ENCODE measurements at regions not wholly inside any gene's neighbourhood (a gene's known extent, or its start where the extent isn't known, plus 50 kb on each side); places are given as distances from the start of the nearest gene placed in this dataset.

GRCh38 chr4:19195696-19196095, 1056.0 kb upstream of the SLIT2 start:
- H3K4me1 ChIP-seq = no peaks in the 10 kb centered on the region
- intact Hi-C loops (cut with DNase I) = no loop called here
- DNase-seq (no peak), FAIRE-seq (no peak), ATAC-seq (no peak)
- H3K9me3 ChIP-seq = no peaks in the 10 kb centered on the region
- H3K36me3 ChIP-seq = no peaks in the 10 kb centered on the region
- no peaks in the 10 kb centered on the region for H3K27me3 ChIP-seq
- TF ChIP-seq CTCF (IDR thresholded peaks at IDR 0.05) = no peak
- H3K27ac ChIP-seq = no peak overlapping the region
- 36 to 53% methylated on average over 2 of the region's 2 CpGs for WGBS, 2 donors
- H3K4me3 ChIP-seq = no peak overlapping the region

- WGBS, 2 donors = 42 to 49% methylated on average over 3 of the region's 3 CpGs
- H3K4me3 ChIP-seq = no peak overlapping the region
- no peaks in the 10 kb centered on the region for H3K27me3 ChIP-seq
- no peak for DNase-seq
- no peaks in the 10 kb centered on the region for H3K36me3 ChIP-seq
- no peak for TF ChIP-seq CTCF (IDR thresholded peaks at IDR 0.05)
- no peaks in the 10 kb centered on the region for H3K9me3 ChIP-seq
- no peak for FAIRE-seq
- H3K4me1 ChIP-seq = no peaks in the 10 kb centered on the region
- no peak for ATAC-seq
- no peak overlapping the region for H3K27ac ChIP-seq
- intact Hi-C loops (cut with DNase I) = no loop called here
Measured at GRCh38 chr4:19194672-19195071, 1057.0 kb upstream of the SLIT2 start.

- 11 to 19% methylated on average over 9 of the region's 9 CpGs for WGBS, 2 donors
- Histone ChIP-seq H3K4me1 (no peaks in the 10 kb centered on the region), H3K27ac (no peak overlapping the region), H3K36me3 (no peaks in the 10 kb centered on the region), H3K4me3 (no peak overlapping the region), H3K9me3 (no peaks in the 10 kb centered on the region), H3K27me3 (no peaks in the 10 kb centered on the region)
- FAIRE-seq (no peak), ATAC-seq (no peak), DNase-seq (no peak)
- no peak for TF ChIP-seq CTCF (IDR thresholded peaks at IDR 0.05)
- intact Hi-C loops (cut with DNase I) = no loop called here
Measured at GRCh38 chr4:19193274-19193981, 1058.3 kb upstream of the SLIT2 start.

GRCh38 chr4:19191979-19192650, 1059.6 kb upstream of the SLIT2 start:
- Histone ChIP-seq H3K27me3 (no peaks in the 10 kb centered on the region), H3K36me3 (no peaks in the 10 kb centered on the region), H3K9me3 (no peaks in the 10 kb centered on the region), H3K4me1 (no peaks in the 10 kb centered on the region), H3K4me3 (no peak overlapping the region), H3K27ac (no peak overlapping the region)
- no peak for TF ChIP-seq CTCF (IDR thresholded peaks at IDR 0.05)
- intact Hi-C loops (cut with DNase I) = no loop called here
- DNase-seq (no peak), ATAC-seq (no peak), FAIRE-seq (no peak)
- WGBS, 2 donors = 0 to 90% methylated on average over 1 of the region's 1 CpG

GRCh38 chr4:19187691-19188090, 1064.0 kb upstream of the SLIT2 start:
- intact Hi-C loops (cut with DNase I) = no loop called here
- no peak for ATAC-seq
- peak; percentile 37 for FAIRE-seq

More at GRCh38 chr4:19187691-19188090, 1064.0 kb upstream of the SLIT2 start:
- Histone ChIP-seq H3K36me3 (no peaks in the 10 kb centered on the region), H3K27ac (no peak overlapping the region), H3K27me3 (peaks cover 0 to 3% (median 0%) of the 10 kb centered on the region in 4 donors), H3K9me3 (no peaks in the 10 kb centered on the region), H3K4me3 (no peak overlapping the region), H3K4me1 (no peaks in the 10 kb centered on the region)
- DNase-seq = no peak
- no peak for TF ChIP-seq CTCF (IDR thresholded peaks at IDR 0.05)
- 35 to 36% methylated on average over 3 of the region's 3 CpGs for WGBS, 2 donors
